Omental fat pad (tissue), 3 donors: ENCODE measurements at regions not wholly inside any gene's neighbourhood (a gene's known extent, or its start where the extent isn't known, plus 50 kb on each side); places are given as distances from the start of the nearest gene placed in this dataset.
A peak's percentile ranks its signal among the peaks of the same experiment; 100 is the strongest.

ENCODE experiments used
- ATAC-seq: fragments of 150-250 bp; one replicate; pipeline ENCODE4 v1.9.1; 2016; ENCODE audit warnings: mild to moderate bottlenecking, moderate library complexity; ENCODE audit not compliant: low FRiP score
- DNase-seq: peaks from one replicate; pipeline ENCODE4 v3.0.0-alpha.2; 2019; ENCODE audit warnings: low spot score
- CTCF ChIP-seq, 3 donors: fragments of 450-650 bp; IDR thresholded peaks; one replicate each; pipeline ENCODE4 v1.5.1; 2016 to 2017; ENCODE audit warnings: antibody characterized with exemption in 3 of 3, mild to moderate bottlenecking in 3 of 3, moderate library complexity in 2 of 3

- no peak for ATAC-seq
- no peak for DNase-seq
Observed at GRCh38 chr13:76820759-76821158, 65.4 kb downstream of the KCTD12 start.

GRCh38 chr13:76816394-76816793 lies 69.8 kb downstream of the KCTD12 start:
- ATAC-seq = no peak
- DNase-seq = no peak
- no peak for TF ChIP-seq CTCF (IDR thresholded peaks at IDR 0.05)

More at GRCh38 chr13:76820759-76821158, 65.4 kb downstream of the KCTD12 start:
- TF ChIP-seq CTCF (IDR thresholded peaks at IDR 0.05) = no peak

- no peak for TF ChIP-seq CTCF (IDR thresholded peaks at IDR 0.05)
- DNase-seq = no peak
- ATAC-seq = no peak
Observed at GRCh38 chr13:76815344-76815743, 70.9 kb downstream of the KCTD12 start.

GRCh38 chr13:76813891-76814290 lies 72.3 kb downstream of the KCTD12 start:
- no peak for DNase-seq
- TF ChIP-seq CTCF (IDR thresholded peaks at IDR 0.05) = no peak
- no peak for ATAC-seq

- TF ChIP-seq CTCF (IDR thresholded peaks at IDR 0.05) = no peak
- DNase-seq = no peak
- ATAC-seq = no peak
Observed at GRCh38 chr13:76813000-76813691, 73.1 kb downstream of the KCTD12 start.

GRCh38 chr13:76812206-76812897 lies 73.9 kb downstream of the KCTD12 start:
- DNase-seq (no peak), ATAC-seq (peak; percentile 41)
- no peak for TF ChIP-seq CTCF (IDR thresholded peaks at IDR 0.05)

- ATAC-seq (no peak), DNase-seq (no peak)
- TF ChIP-seq CTCF (IDR thresholded peaks at IDR 0.05) = no peak
Observed at GRCh38 chr13:76809389-76809788, 76.8 kb downstream of the KCTD12 start.
